Activated naive CD4-positive, alpha-beta T cell treated with anti-CD3 and anti-CD28 coated beads, Interleukin-2, amount 10 ng/mL, durations not matched to agents 7 days and 5 days (primary cell): ENCODE measurements at regions not wholly inside any gene's neighbourhood (a gene's known extent, or its start where the extent isn't known, plus 50 kb on each side); places are given as distances from the start of the nearest gene placed in this dataset.

Experiments used
- CTCF ChIA-PET: fragments of 350-600 bp; sonication (Branson Sonifier 250); formaldehyde crosslinking; loops from one replicate; lab custom pipeline; 2021; ENCODE audit warnings: antibody characterized with exemption; lab: Charles Lee
- DNase-seq: peaks from one replicate; pipeline ENCODE4 v3.0.0-alpha.2; 2020
- H3K27ac Mint-ChIP-seq: one replicate; pipeline ENCODE4 v1.8.0; 2021; ENCODE audit warnings: mild to moderate bottlenecking, moderate library complexity, mixed read lengths
- H3K27me3 Mint-ChIP-seq: one replicate; pipeline ENCODE4 v1.8.0; 2021; ENCODE audit warnings: mild to moderate bottlenecking, mixed read lengths
- H3K36me3 Mint-ChIP-seq: one replicate; pipeline ENCODE4 v1.8.0; 2021; ENCODE audit warnings: mixed read lengths
- H3K4me1 Mint-ChIP-seq: one replicate; pipeline ENCODE4 v1.8.0; 2021; ENCODE audit warnings: mixed read lengths
- H3K4me3 Mint-ChIP-seq: one replicate; pipeline ENCODE4 v1.8.0; 2021; ENCODE audit warnings: mild to moderate bottlenecking, moderate library complexity, mixed read lengths
- H3K9me3 Mint-ChIP-seq: one replicate; pipeline ENCODE4 v1.8.0; 2021; ENCODE audit warnings: mixed read lengths

DNA sequence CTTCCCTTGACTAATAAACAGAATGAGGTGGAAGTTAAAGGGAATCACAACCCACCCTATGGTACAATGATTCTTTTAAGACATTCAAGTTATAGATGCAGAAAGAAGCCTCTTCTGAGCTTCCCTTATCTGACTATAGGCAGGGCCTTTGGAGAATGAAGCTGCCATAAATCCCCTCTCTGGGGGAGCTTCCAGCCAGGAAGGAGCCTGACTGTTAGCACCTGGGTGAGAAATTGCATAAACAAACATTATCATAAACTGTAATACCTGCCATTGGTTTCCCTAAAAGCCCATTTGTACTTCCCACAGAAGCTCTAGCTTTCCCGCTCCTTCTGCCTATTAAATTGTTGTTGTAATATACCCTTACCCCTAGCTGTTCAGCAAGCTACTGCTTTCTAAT lies 81.3 kb upstream of the RESF1 start:
- no peak overlapping the region for H3K27ac Mint-ChIP-seq
- CTCF ChIA-PET: interaction anchor here (1.4 kb wide), 1 partner anchor 18 kb away, joined by 3 read pairs; no protein-coding TSS in a partner anchor
- H3K36me3 Mint-ChIP-seq: peaks cover 34% of the 10 kb centered on the region
- peaks cover 34% of the 10 kb centered on the region for H3K4me1 Mint-ChIP-seq
- peaks cover 54% of the 10 kb centered on the region for H3K9me3 Mint-ChIP-seq
- H3K27me3 Mint-ChIP-seq: no peaks in the 10 kb centered on the region
- no peak for DNase-seq
- no peak overlapping the region for H3K4me3 Mint-ChIP-seq

DNA sequence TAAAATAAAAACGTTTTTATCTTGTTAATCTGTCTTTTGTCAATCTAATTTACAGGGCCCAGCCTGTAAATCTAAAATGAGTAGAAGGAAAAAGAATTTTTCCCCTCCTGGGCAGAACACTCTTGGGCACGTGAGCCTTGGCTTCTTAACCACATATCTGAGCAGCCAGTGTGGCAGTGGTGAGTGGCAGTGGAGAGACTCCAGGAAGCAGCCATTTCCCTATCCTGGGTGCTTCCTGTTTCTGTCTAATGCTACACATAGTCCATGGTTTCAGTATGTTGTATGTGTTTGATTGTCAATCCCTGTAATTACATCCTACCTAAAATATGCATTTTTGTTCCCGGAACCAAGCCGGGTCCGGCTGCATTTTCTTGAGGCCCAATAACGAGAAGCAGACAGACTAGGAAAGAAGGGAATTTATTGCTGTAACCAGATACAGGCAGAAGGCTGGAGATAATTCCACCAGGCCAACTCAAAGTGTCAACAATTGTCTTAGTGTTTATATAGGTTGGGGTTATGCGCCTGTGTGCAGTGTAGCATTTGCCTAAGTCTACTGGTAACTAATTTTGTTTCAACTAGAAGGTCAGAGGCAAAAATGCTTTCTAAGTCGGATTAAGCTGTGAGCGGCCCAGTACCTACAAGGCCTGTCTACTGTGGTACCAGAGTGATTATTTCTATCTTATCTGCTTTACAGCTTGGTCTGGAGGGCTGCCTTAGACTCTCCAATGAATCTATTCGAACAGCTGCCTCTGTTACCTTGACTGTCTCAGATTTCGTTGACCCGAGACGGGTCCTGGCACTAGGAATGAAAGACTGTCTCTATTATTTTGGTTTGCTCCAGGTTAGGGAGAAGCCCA lies 82.4 kb upstream of the RESF1 start:
- Mint-ChIP-seq H3K4me3 (no peak overlapping the region), H3K27ac (peak overlapping the region; percentile 74), H3K9me3 (peaks cover 53% of the 10 kb centered on the region), H3K27me3 (no peaks in the 10 kb centered on the region), H3K36me3 (peaks cover 39% of the 10 kb centered on the region), H3K4me1 (peaks cover 34% of the 10 kb centered on the region)
- CTCF ChIA-PET: interaction anchor here (1.4 kb wide), 1 partner anchor 19 kb away, joined by 3 read pairs; no protein-coding TSS in a partner anchor
- DNase-seq: no peak

DNA sequence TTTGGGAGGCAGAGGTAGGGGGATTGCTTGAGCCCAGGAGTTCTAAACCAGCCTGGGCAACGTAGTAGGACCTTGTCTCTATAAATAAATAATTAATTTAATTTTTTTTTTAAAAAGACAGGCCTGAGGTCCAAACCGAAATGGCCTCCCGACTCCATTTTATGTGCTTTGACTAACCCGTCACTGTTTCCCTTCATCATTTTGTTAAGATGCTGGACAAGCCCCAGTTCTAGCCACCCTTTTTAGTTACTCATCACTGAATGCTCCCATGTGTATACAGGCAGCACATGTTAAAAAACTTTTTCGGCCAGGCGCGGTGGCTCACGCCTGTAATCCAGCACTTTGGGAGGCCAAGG lies 83.6 kb upstream of the RESF1 start:
- Mint-ChIP-seq H3K4me1 (peaks cover 34% of the 10 kb centered on the region), H3K9me3 (peaks cover 56% of the 10 kb centered on the region), H3K4me3 (no peak overlapping the region), H3K27ac (peak overlapping the region; percentile 99), H3K27me3 (no peaks in the 10 kb centered on the region), H3K36me3 (peaks cover 43% of the 10 kb centered on the region)
- CTCF ChIA-PET: interaction anchor here (1.1 kb wide), 1 partner anchor 141 kb away, joined by 3 read pairs; no protein-coding TSS in a partner anchor
- no peak for DNase-seq

DNA sequence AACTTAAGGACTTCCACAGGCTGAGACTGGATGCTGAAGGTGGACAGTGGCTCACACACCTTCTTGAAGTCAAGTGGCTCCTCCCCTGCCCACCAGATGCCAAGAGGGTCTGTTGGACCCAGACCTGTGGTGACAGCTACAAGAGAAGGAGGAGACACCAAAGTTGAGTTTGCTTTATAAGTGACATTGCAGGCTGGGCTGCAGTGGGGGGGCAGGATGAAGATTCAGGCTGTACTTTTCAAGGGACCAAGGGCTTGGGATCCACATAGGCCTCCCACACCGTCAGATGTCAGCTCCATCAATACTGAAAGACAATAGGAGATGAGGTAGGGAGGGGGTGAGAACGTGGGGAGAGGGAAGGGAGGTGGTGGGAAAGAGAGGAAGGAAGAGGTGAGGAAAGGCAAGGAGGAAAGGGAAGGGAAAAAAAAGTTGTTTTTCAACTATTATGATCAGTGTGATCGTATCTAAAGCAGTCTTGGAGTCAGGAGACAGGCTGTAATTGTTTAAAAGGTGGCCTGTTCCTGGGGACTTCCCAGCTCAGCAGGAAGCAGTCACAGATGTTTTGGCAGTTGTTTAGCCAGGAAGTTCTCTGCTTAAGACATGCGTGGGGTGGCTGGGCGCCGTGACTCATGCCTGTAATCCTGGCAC lies 84.1 kb upstream of the RESF1 start:
- Mint-ChIP-seq H3K9me3 (peaks cover 55% of the 10 kb centered on the region), H3K27ac (peak overlapping the region; percentile 99), H3K4me1 (peaks cover 34% of the 10 kb centered on the region), H3K4me3 (no peak overlapping the region), H3K36me3 (peaks cover 42% of the 10 kb centered on the region), H3K27me3 (no peaks in the 10 kb centered on the region)
- DNase-seq: peak; percentile 74
- CTCF ChIA-PET: interaction anchor here (0.7 to 1.2 kb wide), 3 partner anchors 35 to 192 kb away, joined by 3 read pairs; no protein-coding TSS in a partner anchor

DNA sequence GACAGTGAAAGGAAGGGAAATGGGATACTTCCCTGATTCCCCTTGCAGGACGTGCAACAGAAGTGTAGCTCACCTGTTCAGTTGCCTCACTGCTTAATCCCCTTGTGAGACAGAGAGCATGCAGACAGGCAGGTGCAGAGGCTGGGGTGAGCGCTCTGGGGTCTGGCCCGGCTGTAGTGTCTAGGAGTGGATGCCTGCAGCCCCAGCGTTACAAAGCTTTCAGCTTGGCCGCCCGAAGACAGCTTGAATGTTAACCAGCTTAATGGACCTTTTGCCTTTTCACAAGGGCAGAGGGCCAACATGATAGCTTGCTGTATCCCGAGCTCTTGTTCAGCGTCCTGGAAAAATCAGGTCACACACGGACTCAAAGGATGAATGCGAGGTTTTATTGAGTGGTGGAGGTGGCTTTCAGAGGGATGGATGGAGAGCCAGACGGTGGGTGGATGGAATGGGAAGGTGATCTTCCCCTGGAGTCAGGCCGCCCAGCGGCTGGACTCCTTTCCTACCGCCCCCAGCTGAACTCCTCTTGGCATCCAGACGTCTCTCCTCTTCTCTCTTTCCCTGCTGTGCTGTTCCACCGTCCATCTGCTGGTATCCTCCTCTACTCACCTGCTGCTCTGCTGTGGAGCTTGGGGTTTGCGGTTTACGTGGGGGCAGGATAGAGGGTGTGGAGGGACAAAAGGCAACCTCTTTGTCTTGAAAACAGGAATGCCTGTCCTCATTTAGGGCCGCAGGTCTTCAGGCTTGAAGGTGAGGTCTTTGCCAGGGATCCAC lies 86.2 kb upstream of the RESF1 start:
- Mint-ChIP-seq H3K4me3 (no peak overlapping the region), H3K27me3 (no peaks in the 10 kb centered on the region), H3K27ac (no peak overlapping the region), H3K36me3 (peaks cover 32% of the 10 kb centered on the region), H3K9me3 (peaks cover 43% of the 10 kb centered on the region), H3K4me1 (peaks cover 33% of the 10 kb centered on the region)
- CTCF ChIA-PET: no interaction called here
- DNase-seq: no peak

DNA sequence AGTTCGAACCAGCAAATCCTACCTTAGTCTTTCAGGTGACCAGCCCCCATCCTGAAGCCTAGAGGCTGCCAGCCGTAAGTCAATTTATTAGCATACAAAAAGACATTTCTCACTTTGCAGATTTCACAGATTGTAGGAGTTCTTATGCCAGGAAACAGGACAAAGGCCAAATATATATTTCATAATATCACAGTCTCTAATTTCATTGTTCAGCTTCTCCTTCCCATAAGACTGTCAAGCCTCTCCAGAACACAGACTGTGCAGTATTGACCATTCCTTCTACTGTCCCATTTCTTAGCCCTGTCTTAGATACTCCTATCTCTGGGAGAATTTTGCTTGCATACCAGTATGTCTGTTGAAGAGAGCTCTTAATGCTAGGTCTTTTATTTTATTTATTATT lies 89.2 kb upstream of the RESF1 start:
- Mint-ChIP-seq H3K27me3 (no peaks in the 10 kb centered on the region), H3K4me1 (peaks cover 15% of the 10 kb centered on the region), H3K36me3 (peaks cover 21% of the 10 kb centered on the region), H3K27ac (no peak overlapping the region), H3K9me3 (peaks cover 33% of the 10 kb centered on the region), H3K4me3 (no peak overlapping the region)
- CTCF ChIA-PET: no interaction called here
- DNase-seq: no peak

DNA sequence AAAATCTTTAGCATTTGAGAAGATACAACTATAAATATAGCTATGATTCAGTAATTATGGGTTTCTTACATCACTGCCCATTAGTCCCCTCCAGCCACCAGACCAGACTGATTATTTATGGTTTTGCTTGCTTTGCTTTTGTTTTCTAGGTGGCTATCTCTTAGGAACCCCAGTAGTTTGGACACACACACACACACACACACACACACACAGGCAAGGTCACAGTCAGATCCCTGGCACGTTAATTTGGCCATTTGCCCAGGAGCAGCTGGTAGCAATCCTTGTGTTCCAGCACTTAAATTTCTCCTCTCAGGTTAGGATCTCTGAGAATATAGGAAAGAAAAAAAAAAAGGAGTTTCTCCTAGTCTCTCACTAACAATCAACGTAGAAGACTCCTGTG lies 90.2 kb upstream of the RESF1 start:
- H3K27me3 Mint-ChIP-seq: no peaks in the 10 kb centered on the region
- no peak for DNase-seq
- H3K27ac Mint-ChIP-seq: no peak overlapping the region
- peaks cover 4% of the 10 kb centered on the region for H3K4me1 Mint-ChIP-seq
- H3K36me3 Mint-ChIP-seq: peaks cover 11% of the 10 kb centered on the region
- CTCF ChIA-PET: interaction anchor here (0.7 kb wide), 1 partner anchor 20 kb away, joined by 3 read pairs; no protein-coding TSS in a partner anchor
- peaks cover 28% of the 10 kb centered on the region for H3K9me3 Mint-ChIP-seq
- no peak overlapping the region for H3K4me3 Mint-ChIP-seq

DNA sequence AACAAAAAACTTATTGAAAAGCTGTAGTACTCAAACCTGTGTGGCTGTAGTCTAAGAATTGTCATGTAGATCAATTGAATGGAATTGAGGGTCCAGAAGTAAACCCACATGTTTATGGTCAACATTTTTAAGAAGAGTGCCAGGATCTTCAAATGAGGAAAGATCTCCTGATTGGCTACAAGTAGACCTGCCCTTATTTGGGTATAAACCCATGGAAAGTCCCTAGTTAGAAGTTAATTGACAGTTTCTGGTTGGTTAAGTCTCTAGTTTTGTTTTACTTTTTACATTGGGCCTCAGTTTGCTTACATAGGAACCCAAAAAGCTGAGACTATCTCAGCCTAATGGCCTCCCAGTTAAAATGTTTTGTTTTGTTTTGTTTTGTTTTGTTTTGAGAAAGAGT lies 91.9 kb upstream of the RESF1 start:
- Mint-ChIP-seq H3K4me3 (no peak overlapping the region), H3K27ac (no peak overlapping the region), H3K4me1 (peaks cover 4% of the 10 kb centered on the region), H3K27me3 (no peaks in the 10 kb centered on the region), H3K9me3 (peaks cover 20% of the 10 kb centered on the region), H3K36me3 (peaks cover 4% of the 10 kb centered on the region)
- no peak for DNase-seq
- CTCF ChIA-PET: no interaction called here

DNA sequence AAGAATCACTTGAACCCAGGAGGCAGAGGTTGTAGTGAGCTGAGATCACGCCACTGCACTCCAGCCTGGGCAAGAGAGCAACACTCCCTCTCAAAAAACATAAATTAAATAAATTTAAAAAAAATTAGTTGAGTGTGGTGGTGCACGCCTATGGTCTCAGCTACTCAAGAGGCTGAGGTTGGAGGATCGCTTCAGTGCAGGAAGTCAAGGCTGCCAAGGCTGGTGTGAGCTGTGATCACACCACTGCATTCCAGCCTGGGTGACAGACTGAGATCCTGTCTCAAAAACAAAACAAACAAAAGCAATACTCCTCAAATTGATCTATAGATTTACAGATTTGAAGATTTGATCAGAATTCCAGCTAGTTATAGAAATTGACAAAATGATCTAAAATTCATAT lies 92.7 kb upstream of the RESF1 start:
- H3K9me3 Mint-ChIP-seq: peaks cover 19% of the 10 kb centered on the region
- no peaks in the 10 kb centered on the region for H3K27me3 Mint-ChIP-seq
- H3K4me1 Mint-ChIP-seq: peaks cover 4% of the 10 kb centered on the region
- CTCF ChIA-PET: no interaction called here
- H3K4me3 Mint-ChIP-seq: no peak overlapping the region
- no peak for DNase-seq
- no peak overlapping the region for H3K27ac Mint-ChIP-seq
- H3K36me3 Mint-ChIP-seq: peaks cover 4% of the 10 kb centered on the region

DNA sequence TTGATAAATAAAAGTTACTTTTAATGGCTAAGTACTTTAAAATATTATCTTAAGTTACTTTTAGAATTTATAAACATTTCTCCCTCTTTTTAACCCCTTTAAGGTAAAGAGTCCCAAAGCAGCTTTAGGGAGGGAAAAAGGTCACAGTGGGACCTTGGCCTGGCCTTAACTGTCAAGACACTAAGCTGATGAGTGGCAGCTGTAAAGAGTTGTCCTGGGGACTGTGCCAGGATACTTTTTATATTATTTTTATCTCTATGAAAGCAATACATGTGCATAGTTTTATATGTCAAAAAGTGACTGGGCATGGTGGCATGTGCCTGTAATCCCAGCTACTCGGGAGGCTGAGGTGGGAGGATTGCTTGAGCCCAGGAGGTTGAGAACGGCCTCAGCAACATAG lies 94.2 kb upstream of the RESF1 start:
- no peak for DNase-seq
- H3K9me3 Mint-ChIP-seq: peaks cover 19% of the 10 kb centered on the region
- H3K4me3 Mint-ChIP-seq: no peak overlapping the region
- H3K27me3 Mint-ChIP-seq: no peaks in the 10 kb centered on the region
- H3K4me1 Mint-ChIP-seq: peaks cover 4% of the 10 kb centered on the region
- CTCF ChIA-PET: interaction anchor here (0.6 kb wide), 1 partner anchor 44 kb away, joined by 3 read pairs; no protein-coding TSS in a partner anchor
- H3K27ac Mint-ChIP-seq: no peak overlapping the region
- no peaks in the 10 kb centered on the region for H3K36me3 Mint-ChIP-seq

DNA sequence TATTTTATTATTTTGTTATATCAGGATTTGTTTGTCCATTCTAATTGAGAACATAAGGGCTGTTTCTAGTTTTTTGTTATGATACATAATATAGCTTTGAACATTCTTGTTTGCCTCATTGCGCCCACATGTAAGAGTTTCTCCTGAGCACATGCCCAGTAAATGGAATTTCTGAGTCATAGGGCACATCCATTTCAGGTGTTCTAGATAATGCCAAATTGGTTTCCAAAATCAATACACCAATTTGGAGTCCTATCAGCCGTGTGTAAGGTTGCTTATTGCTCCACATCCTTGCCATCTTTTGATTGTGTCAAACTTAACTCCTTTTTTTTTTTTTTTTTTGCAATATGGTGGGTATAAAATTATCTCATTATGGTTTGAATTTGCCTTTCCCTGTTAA lies 97.9 kb upstream of the RESF1 start:
- H3K9me3 Mint-ChIP-seq: peaks cover 23% of the 10 kb centered on the region
- CTCF ChIA-PET: no interaction called here
- no peaks in the 10 kb centered on the region for H3K4me1 Mint-ChIP-seq
- H3K27me3 Mint-ChIP-seq: no peaks in the 10 kb centered on the region
- no peak for DNase-seq
- peaks cover 7% of the 10 kb centered on the region for H3K36me3 Mint-ChIP-seq
- no peak overlapping the region for H3K4me3 Mint-ChIP-seq
- H3K27ac Mint-ChIP-seq: no peak overlapping the region

DNA sequence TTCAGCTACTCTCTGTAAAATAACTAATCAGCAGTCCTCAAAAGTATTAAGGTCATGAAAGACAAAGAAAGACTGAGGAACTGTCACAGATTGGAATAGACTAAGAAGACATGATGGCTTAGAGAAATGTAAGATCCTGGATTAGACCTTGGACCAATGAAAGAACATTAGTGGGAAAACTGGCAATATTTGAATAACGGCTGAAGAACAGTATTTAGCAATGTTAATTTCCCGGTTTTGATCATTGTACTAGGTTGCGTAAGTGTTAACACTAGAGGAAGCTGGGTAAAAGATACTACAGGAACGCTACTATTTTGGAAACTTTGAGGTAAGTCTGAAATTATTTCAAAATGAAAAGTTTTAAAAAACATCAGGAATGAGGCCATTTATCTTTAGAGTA lies 98.8 kb upstream of the RESF1 start:
- Mint-ChIP-seq H3K27me3 (no peaks in the 10 kb centered on the region), H3K4me3 (no peak overlapping the region), H3K36me3 (peaks cover 8% of the 10 kb centered on the region), H3K9me3 (peaks cover 25% of the 10 kb centered on the region), H3K27ac (no peak overlapping the region), H3K4me1 (no peaks in the 10 kb centered on the region)
- CTCF ChIA-PET: no interaction called here
- no peak for DNase-seq

DNA sequence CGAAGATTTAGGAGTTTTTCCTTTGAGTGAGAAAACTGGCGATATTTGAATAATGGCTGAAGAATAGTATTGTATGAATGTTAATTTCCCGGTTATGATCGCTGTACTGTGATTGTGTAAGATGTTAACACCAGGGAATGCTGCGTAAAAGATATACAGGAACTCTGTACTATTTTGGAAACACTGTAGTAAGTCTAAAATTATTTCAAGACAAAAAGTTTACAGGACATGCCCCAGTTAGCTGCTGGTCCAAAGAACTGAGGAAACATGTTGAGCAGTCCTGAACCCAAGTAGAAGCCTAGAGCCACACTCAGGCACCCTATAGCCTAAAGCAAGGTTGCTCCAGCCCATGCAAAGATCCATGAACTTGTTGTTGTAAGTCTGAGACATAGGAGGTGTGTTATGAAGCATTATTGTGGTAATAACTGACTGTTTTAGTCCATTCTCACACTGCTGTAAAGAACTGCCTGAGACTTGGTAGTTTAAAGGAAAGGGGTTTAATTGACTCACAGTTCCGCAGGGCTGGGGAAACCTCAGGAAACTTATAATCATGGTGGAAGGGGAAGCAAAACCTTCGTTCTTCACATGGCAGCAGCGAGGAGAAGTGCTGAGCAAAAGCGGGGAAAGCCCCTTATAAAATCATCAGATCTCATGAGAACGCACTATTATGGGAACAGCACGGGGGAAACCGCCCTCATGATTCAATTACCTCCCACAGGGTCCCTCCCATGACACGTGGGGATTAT lies 99.8 kb upstream of the RESF1 start:
- no peak overlapping the region for H3K27ac Mint-ChIP-seq
- peaks cover 29% of the 10 kb centered on the region for H3K9me3 Mint-ChIP-seq
- DNase-seq: no peak
- CTCF ChIA-PET: no interaction called here
- no peaks in the 10 kb centered on the region for H3K27me3 Mint-ChIP-seq
- H3K4me1 Mint-ChIP-seq: no peaks in the 10 kb centered on the region
- no peak overlapping the region for H3K4me3 Mint-ChIP-seq
- peaks cover 10% of the 10 kb centered on the region for H3K36me3 Mint-ChIP-seq

DNA sequence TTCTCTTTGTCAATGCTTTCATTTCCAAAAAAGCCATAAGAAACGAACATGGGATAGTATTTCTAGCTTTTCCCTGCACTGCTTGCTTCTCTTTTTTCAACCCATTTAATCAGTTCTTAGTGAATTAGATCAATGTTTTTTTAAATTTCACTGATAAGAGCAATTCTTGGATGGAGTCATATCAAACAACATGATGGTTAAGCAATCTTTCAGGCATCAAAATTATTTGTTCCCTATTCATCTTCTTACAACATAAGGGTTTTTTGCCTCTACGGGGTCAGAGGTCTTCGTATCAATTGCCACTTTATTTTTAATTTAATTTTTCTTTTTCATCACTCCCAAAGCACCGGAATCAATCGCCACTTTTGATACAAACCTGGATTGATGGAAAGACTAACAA lies 103.8 kb upstream of the RESF1 start:
- CTCF ChIA-PET: no interaction called here
- Mint-ChIP-seq H3K27me3 (no peaks in the 10 kb centered on the region), H3K4me1 (no peaks in the 10 kb centered on the region), H3K9me3 (peaks cover 54% of the 10 kb centered on the region), H3K4me3 (no peak overlapping the region), H3K36me3 (peaks cover 17% of the 10 kb centered on the region), H3K27ac (no peak overlapping the region)
- DNase-seq: no peak
